Immature natural killer cell (primary cell): ENCODE measurements at regions not wholly inside any gene's neighbourhood (a gene's known extent, or its start where the extent isn't known, plus 50 kb on each side); places are given as distances from the start of the nearest gene placed in this dataset.
A peak's percentile ranks its signal among the peaks of the same experiment; 100 is the strongest.

ENCODE experiments used
- DNase-seq, 3 donors: peaks; one replicate each; pipeline ENCODE4 v3.0.0; 2022; ENCODE audit warnings: mixed read lengths in 1 of 3
- H3K27ac Mint-ChIP-seq, 6 donors: one replicate each; pipeline ENCODE4 v1.8.0; 2020; ENCODE audit warnings: mixed read lengths in 6 of 6, mild to moderate bottlenecking in 5 of 6, inconsistent platforms in 4 of 6, moderate library complexity in 3 of 6
- H3K27me3 Mint-ChIP-seq, 3 donors: one replicate each; pipeline ENCODE4 v1.8.0; 2020 to 2021; ENCODE audit warnings: low read depth in 3 of 3, mild to moderate bottlenecking in 3 of 3, mixed read lengths in 3 of 3, moderate library complexity in 3 of 3, inconsistent platforms in 1 of 3
- H3K36me3 Mint-ChIP-seq, 3 donors: one replicate each; pipeline ENCODE4 v1.8.0; 2020; ENCODE audit warnings: mixed read lengths in 3 of 3, inconsistent platforms in 2 of 3, mild to moderate bottlenecking in 2 of 3
- H3K4me1 Mint-ChIP-seq, 2 donors: one replicate each; pipeline ENCODE4 v1.8.0; 2020; ENCODE audit warnings: inconsistent platforms in 2 of 2, mild to moderate bottlenecking in 2 of 2, mixed read lengths in 2 of 2, moderate library complexity in 1 of 2
- H3K4me3 Mint-ChIP-seq, 5 donors: one replicate each; pipeline ENCODE4 v1.8.0; 2020; ENCODE audit warnings: mild to moderate bottlenecking in 5 of 5, mixed read lengths in 5 of 5, inconsistent platforms in 3 of 5, moderate library complexity in 3 of 5
- H3K9me3 Mint-ChIP-seq, 6 donors: one replicate each; pipeline ENCODE4 v1.8.0; 2020; ENCODE audit warnings: mild to moderate bottlenecking in 6 of 6, mixed read lengths in 6 of 6, inconsistent platforms in 4 of 6, moderate library complexity in 3 of 6

DNA sequence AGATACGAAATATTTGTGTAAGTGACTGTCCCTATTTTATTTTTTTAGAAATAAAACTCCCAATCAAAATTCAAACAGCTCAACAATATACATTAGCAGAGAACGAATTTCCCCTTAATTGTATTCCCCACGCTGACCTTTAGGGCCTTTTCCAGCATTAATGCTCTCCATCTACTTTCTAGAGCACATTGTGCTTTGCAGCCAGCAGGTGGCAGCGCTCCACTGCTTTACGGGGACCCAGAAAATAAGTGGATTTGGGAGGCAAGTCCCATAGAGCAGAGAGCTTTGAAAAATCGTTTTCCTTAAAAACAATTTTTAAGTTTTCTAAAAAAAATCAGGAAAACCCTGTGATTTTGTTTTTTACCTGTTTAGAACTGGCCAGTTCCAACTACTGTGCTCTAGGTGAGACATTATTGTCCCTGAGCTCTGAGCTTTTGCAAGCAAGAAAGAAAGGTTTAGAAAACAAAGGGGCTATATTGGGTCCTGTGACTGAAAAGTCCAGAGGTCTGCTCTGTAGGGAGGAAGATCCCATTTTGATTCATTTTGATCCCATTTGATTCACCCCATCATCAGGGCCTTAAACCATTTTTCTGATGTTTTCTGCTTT is 144.4 kb upstream of the ZNF644 start:
- Mint-ChIP-seq H3K36me3 (no peaks in the 10 kb centered on the region), H3K4me3 (no peak overlapping the region), H3K27me3 (peaks cover 2 to 6% (median 4%) of the 10 kb centered on the region in 3 donors), H3K9me3 (no peaks in the 10 kb centered on the region), H3K27ac (no peak overlapping the region), H3K4me1 (peaks cover 1 to 8% of the 10 kb centered on the region in 2 donors)
- peak in 1 of 3 donors; percentile 8 for DNase-seq

DNA sequence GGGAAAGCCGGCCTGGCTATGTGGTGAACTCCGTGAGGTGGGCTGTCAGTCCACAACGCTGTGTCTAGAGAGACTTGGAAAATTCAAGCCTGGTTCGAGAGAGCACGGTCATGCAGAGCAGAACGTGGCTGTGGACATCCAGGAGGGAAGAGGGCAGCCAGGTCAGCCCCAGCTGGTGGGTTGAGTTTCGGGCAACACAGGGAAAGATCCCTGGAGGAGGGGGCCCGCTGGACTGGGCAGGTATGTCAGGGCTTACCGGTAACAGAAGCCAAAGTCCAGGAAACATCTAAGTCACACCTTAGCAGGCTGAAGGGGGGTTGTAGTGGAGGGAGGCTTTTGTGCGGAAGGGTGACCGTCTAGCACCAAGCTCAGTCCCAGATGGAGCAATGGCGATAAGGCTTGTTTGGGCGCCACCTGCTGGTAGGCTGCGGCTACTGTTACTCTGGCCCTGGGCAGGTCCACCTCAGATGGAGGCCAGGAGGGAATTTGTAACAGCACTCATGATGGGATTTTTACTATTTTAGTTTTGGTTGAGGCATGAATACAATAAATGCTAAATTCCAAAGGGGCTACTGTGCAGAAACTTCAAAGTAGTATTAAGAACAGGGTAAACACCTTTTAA is 143.3 kb upstream of the ZNF644 start:
- Mint-ChIP-seq H3K9me3 (no peaks in the 10 kb centered on the region), H3K27ac (no peak overlapping the region), H3K36me3 (no peaks in the 10 kb centered on the region), H3K27me3 (peaks cover 2 to 6% (median 4%) of the 10 kb centered on the region in 3 donors), H3K4me3 (no peak overlapping the region), H3K4me1 (peaks cover 1 to 8% of the 10 kb centered on the region in 2 donors)
- peak; percentile 61 to 66 (median 64) for DNase-seq

DNA sequence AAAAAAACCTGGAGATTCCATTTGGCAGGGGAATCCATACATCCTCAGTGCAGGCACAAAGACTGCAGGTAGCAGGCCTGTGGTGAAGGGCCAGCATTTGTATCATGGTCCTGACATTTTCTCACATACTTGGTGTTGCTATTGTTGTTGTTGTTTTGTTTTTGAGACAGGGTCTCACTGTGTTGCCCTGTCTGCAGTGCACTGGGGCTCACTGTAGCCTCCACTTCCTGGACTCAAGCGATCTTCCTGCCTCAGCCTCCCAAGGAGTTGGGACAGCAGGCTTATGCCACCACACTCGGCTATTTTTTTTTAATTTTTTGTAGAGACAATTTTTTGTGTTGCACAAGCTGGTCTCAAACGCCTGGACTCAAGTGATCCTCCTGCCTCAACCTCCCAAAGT is 140.8 kb upstream of the ZNF644 start:
- no peak overlapping the region for H3K27ac Mint-ChIP-seq
- H3K4me3 Mint-ChIP-seq, result no peak overlapping the region
- H3K36me3 Mint-ChIP-seq, result no peaks in the 10 kb centered on the region
- no peak for DNase-seq
- no peaks in the 10 kb centered on the region for H3K9me3 Mint-ChIP-seq
- peaks cover 2 to 4% (median 2%) of the 10 kb centered on the region in 3 donors for H3K27me3 Mint-ChIP-seq
- H3K4me1 Mint-ChIP-seq, result peaks cover 1 to 8% of the 10 kb centered on the region in 2 donors

DNA sequence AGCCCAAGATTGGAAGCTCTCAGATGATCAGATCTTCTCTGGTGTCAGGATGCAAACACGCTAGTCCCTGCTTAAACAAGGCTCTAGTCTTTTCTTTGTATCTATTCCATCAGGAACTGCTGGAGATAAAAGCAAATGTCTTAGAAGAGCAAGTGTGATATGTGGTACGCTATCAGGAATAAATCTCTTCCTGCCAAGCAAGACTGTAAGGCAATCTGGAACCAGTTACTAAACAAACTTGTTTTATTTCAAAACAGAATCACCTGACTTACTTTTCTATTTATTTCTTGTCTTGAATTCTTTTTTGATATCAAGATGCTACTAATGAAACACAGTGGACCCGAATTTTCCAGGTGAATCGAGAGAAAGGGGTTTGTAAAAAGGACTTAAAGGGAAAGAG is 139.9 kb upstream of the ZNF644 start:
- no peak overlapping the region for H3K4me3 Mint-ChIP-seq
- no peaks in the 10 kb centered on the region for H3K9me3 Mint-ChIP-seq
- DNase-seq, result no peak
- H3K27me3 Mint-ChIP-seq, result peaks cover 0 to 2% (median 2%) of the 10 kb centered on the region in 3 donors
- no peaks in the 10 kb centered on the region for H3K36me3 Mint-ChIP-seq
- peaks cover 1 to 8% of the 10 kb centered on the region in 2 donors for H3K4me1 Mint-ChIP-seq
- H3K27ac Mint-ChIP-seq, result no peak overlapping the region

DNA sequence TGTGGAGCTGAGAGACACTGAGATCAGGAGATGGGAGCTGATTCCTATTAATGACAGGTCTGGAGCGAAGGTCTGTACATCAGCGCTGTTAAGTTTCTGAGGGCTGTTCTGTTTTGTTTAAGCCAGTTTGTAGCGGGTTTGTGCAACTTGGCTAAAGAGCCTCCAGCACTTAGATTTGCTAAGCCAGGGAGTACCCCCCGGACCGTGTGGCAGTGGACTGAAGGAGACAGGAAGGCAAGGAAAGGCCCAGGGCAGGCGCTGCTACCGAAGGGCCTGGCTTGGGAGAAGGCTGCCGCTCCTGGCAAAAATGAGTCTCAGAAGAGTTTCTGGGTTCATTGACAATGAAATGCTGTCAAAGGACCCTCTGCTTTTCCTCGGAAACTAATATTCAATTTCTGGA is 139.3 kb upstream of the ZNF644 start:
- no peak overlapping the region for H3K27ac Mint-ChIP-seq
- H3K4me1 Mint-ChIP-seq, result peaks cover 1 to 8% of the 10 kb centered on the region in 2 donors

DNA sequence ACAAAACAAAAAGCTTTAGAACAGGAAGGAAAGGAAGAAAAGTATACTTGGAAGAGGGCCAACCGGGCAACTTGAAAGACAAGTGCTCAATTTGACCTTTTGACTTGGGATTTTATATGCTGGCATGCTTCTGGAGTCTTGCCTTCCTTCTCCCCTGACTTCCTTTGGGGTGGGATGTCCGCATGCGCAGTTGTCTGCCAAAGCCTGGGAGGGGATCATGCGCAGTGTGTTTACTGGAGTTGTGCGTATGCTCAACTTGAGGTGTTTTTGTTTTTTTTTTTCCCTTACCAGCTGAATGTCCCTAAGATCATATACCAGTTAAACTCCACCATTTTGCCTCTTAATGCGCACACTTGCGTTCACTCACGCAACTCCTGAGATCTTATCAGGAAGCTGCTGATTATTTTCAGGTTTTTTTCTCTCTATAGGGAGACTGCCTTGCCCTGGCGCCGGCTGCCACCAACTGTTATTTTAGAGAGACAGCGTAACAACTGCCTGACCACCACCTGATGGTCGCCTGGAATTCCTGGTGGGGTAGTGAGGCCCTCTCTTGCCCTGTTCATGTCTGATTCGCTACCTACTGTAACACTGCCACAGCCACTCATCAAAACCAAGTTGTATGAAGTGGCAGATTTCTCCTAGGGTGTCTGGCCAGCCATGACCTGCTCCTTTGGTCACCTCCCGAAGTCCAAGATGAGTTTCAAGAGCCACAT is 138.7 kb upstream of the ZNF644 start:
- Mint-ChIP-seq H3K4me1 (peaks cover 1 to 7% of the 10 kb centered on the region in 2 donors), H3K4me3 (no peak overlapping the region), H3K27me3 (peaks cover 0 to 6% (median 2%) of the 10 kb centered on the region in 3 donors), H3K9me3 (no peaks in the 10 kb centered on the region), H3K27ac (no peak overlapping the region), H3K36me3 (no peaks in the 10 kb centered on the region)
- no peak for DNase-seq

More for the DNA sequence above, 139.3 kb upstream of the ZNF644 start:
- H3K9me3 Mint-ChIP-seq, result no peaks in the 10 kb centered on the region
- H3K4me3 Mint-ChIP-seq, result no peak overlapping the region
- no peak for DNase-seq
- no peaks in the 10 kb centered on the region for H3K36me3 Mint-ChIP-seq
- peaks cover 0 to 3% (median 2%) of the 10 kb centered on the region in 3 donors for H3K27me3 Mint-ChIP-seq

DNA sequence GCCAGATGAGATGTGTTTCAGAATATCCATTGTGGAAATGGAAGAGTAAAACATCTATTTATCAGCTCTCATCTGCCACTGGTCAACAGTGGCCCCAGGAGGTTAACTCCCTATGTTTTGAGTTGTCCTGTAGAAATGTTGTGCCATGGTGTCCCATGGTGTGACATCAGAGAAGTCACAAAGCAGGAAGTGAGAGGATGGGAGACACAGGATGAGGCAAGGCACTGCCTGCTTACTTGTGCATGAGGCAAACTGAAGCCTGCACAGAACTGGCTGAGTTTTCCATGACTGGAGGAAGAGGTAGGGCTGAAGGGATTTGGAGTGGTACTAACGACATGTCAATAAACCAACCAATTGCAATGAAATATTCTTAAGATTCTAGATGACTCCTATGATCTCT is 131.5 kb upstream of the ZNF644 start:
- Mint-ChIP-seq H3K27me3 (peaks cover 0 to 18% (median 6%) of the 10 kb centered on the region in 3 donors), H3K27ac (no peak overlapping the region), H3K36me3 (no peaks in the 10 kb centered on the region), H3K4me1 (peaks cover 0 to 5% of the 10 kb centered on the region in 2 donors), H3K9me3 (no peaks in the 10 kb centered on the region), H3K4me3 (no peak overlapping the region)
- DNase-seq, result no peak

DNA sequence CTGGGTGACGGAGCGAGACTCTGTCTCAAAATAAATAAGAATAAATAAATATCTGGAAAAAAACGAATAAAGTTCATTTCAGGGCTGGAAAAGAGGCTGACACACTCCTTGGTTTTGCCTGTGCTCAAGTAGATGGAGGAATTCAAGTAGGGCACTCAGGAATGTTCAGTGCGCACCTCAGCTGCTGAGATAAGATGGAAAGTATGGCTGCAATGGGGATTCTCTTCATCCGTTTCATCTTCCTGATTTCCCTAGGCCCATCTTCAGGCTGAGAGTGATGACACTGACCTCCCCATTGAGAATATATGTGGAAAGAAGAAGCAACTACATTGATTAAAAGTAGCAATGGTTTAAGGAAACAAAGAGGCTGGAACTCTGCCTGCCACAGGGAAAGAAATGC is 130.5 kb upstream of the ZNF644 start:
- no peak for DNase-seq
- peaks cover 1 to 20% (median 6%) of the 10 kb centered on the region in 3 donors for H3K27me3 Mint-ChIP-seq
- no peaks in the 10 kb centered on the region for H3K9me3 Mint-ChIP-seq
- H3K27ac Mint-ChIP-seq, result no peak overlapping the region
- H3K4me1 Mint-ChIP-seq, result peaks cover 0 to 5% of the 10 kb centered on the region in 2 donors
- H3K36me3 Mint-ChIP-seq, result peaks cover 0 to 4% (median 0%) of the 10 kb centered on the region in 3 donors
- no peak overlapping the region for H3K4me3 Mint-ChIP-seq

DNA sequence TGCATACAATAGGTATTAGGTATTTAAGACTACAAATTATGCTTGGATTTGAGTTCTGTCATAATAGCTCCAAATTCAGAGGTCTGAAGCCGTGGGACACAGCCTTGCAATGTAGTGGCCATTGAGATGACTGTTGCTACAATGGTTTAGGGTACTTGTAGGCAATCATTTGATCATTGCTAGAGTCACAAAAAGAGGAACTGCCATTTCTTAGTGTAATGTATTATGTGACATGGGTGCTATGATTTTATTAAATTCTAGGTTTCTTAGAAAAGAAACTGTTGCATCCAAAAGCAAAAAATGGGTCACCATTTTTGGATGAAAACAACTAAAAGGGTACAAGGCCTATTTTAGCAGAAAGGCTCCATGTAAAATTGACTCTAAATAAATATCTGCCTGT is 129.9 kb upstream of the ZNF644 start:
- peaks cover 0 to 4% (median 0%) of the 10 kb centered on the region in 3 donors for H3K36me3 Mint-ChIP-seq
- H3K27me3 Mint-ChIP-seq, result peaks cover 1 to 20% (median 7%) of the 10 kb centered on the region in 3 donors
- no peak overlapping the region for H3K4me3 Mint-ChIP-seq
- no peak overlapping the region for H3K27ac Mint-ChIP-seq
- peaks cover 0 to 5% of the 10 kb centered on the region in 2 donors for H3K4me1 Mint-ChIP-seq
- DNase-seq, result no peak
- no peaks in the 10 kb centered on the region for H3K9me3 Mint-ChIP-seq

DNA sequence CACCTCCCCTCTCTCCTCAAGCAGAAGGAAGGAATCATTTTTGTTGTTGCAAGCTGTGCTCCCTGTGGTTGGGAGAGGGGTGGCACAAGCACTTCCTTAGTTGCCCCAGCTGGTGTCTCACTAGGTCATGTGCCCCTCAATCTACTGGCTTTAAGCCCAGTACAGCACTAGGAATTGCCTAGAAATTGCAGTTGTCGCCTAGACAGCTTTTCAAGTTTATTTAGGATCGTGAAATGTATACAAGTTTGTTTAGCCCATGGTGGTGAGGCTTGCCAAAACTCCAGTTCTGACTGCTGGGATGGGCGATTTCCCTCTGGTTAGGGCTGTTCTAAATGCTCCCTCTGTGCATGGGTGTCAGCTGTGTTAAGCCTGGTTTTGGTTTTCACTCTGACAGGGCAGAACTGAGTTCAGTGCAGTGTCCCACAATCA is 126.8 kb upstream of the ZNF644 start:
- no peak overlapping the region for H3K4me3 Mint-ChIP-seq
- DNase-seq, result no peak
- H3K27me3 Mint-ChIP-seq, result peaks cover 4 to 11% (median 5%) of the 10 kb centered on the region in 3 donors
- no peak overlapping the region for H3K27ac Mint-ChIP-seq
- H3K4me1 Mint-ChIP-seq, result peaks cover 0 to 5% of the 10 kb centered on the region in 2 donors
- H3K9me3 Mint-ChIP-seq, result no peaks in the 10 kb centered on the region
- peaks cover 0 to 4% (median 0%) of the 10 kb centered on the region in 3 donors for H3K36me3 Mint-ChIP-seq

DNA sequence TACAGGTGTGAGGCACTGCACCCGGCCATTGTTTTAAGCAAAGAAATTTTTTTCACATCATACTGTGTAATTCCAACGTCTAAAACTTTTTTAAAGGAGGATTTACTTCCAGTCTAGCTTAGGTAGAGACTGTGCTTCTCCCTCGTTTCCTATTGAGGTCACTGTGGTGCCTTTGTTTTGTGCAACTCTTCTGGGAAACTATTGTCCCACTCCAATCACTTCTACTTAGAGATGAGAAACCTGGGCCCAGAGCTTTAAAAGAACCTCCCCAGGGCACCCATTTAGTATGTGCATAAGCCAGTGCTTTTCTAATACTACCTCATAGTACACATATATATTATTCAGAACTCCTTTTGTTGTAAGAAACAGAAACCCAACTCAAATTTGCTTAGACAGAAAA is 120.0 kb upstream of the ZNF644 start:
- Mint-ChIP-seq H3K27me3 (peaks cover 0 to 3% (median under 1%) of the 10 kb centered on the region in 3 donors), H3K27ac (no peak overlapping the region), H3K4me3 (no peak overlapping the region), H3K4me1 (no peaks in the 10 kb centered on the region), H3K9me3 (no peaks in the 10 kb centered on the region), H3K36me3 (no peaks in the 10 kb centered on the region)
- no peak for DNase-seq

DNA sequence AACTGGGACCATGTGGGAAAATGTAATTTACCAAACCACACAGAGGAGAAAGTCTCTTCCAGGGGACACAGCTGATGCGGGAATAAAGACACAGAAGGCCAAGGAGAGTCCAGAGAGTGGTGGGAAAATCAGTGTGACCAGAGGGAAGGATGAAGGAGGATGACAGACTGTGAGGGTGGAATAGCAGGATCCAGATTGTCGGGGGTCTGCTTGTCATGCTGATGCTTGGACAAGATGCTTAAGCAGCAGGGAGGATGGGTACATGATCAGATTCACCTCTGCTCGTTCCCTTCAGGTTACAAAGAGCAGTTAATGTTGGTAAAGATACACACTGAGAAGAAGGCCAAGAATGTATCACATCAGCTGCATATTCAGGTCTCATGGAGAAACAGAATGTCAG is 117.1 kb upstream of the ZNF644 start:
- Mint-ChIP-seq H3K36me3 (no peaks in the 10 kb centered on the region), H3K4me1 (peaks cover 7 to 11% of the 10 kb centered on the region in 2 donors), H3K27ac (no peak overlapping the region), H3K9me3 (peaks cover 0 to 2% (median 0%) of the 10 kb centered on the region in 6 donors), H3K4me3 (no peak overlapping the region), H3K27me3 (peaks cover 0 to under 1% (median 0%) of the 10 kb centered on the region in 3 donors)
- DNase-seq, result no peak

DNA sequence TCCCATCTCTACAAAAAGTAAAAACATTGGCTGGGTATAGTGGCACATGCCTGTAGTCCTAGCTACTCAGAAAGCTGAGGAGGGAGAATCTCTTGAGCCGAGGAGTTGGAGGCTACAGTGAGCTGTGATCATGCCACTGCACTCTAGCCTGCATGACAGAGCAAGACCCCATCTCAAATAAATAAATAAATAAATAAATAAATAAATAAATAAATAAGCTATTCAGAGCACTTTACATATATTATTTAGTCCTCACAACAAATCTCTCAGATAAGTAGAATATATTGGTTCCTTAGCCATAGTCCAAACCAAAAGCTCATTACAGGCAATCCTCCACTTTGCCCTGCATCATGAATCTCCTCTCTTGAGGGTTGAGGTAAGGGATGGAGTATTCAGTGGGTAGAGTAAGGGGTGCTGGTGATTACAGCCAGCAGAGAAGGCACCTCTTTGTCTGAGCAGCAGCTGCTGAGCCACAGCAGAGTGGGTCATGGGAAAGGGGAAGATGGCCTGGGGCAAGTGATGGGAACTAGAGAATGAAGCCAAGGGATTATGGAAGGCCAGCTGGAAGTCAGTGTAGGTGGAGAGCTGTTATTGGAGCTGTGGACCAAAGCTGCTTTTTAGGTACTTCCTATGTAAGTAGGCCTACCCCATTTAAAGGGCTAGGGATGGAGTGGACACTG is 115.5 kb upstream of the ZNF644 start:
- peaks cover 0 to 2% (median 0%) of the 10 kb centered on the region in 6 donors for H3K9me3 Mint-ChIP-seq

More for the DNA sequence above, 115.5 kb upstream of the ZNF644 start:
- Mint-ChIP-seq H3K27ac (no peak overlapping the region), H3K4me3 (no peak overlapping the region), H3K4me1 (peaks cover 7 to 11% of the 10 kb centered on the region in 2 donors), H3K36me3 (no peaks in the 10 kb centered on the region), H3K27me3 (peaks cover 0 to 10% (median 6%) of the 10 kb centered on the region in 3 donors)
- DNase-seq, result no peak
